K562 (cell line): ENCODE measurements at regions not wholly inside any gene's neighbourhood (a gene's known extent, or its start where the extent isn't known, plus 50 kb on each side); places are given as distances from the start of the nearest gene placed in this dataset.

ENCODE experiments used
- ATAC-seq: fragments of 200-7000 bp; cut with Tn5 transposase; 3 replicates; pipeline ENCODE4 v1.9.1; 2020; ENCODE audit warnings: moderate library complexity
- BruUV-seq: library from RNA; stranded (reverse); fragments of 400-500 nt; replicated peaks from 2 replicates; lab custom pipeline; 2021; lab: Mats Ljungman, UMichigan
- CTCF ChIA-PET: fragments of 300-600 bp; formaldehyde crosslinking; extraction: SDS; loops from one replicate; lab custom pipeline; 2021; ENCODE audit warnings: low intra/inter-chr PET ratio; lab: Yijun Ruan, JAX
- POLR2A ChIA-PET: fragments of 300-600, 350-650 bp; sonication (Branson Sonifier 250); formaldehyde crosslinking; extraction: SDS; loops from one replicate; lab custom pipeline; 2021; ENCODE audit warnings: antibody characterized with exemption, inconsistent platforms; lab: Yijun Ruan, JAX
- DNase-seq, 4 experiments: peaks; one replicate each; pipeline versions ENCODE4 v3.0.0 to v3.0.0-alpha.2; 2011 to 2018; ENCODE audit warnings: low spot score in 3 of 4, mixed read lengths in 3 of 4; ENCODE audit errors: extremely low read depth in 1 of 4
- FAIRE-seq: peaks from 2 replicates; lab custom pipeline; 2011; peaks lifted over from hg19 to GRCh38; lab: Jason Lieb, UNC
- H2AFZ ChIP-seq: 2 replicates; pipeline ENCODE4 v1.6.0; 2011; ENCODE audit warnings: low read depth, low read length, control low read depth, inconsistent platforms
- H3K27ac ChIP-seq: fragments of 200-600 bp; 3 replicates; pipeline ENCODE4 v1.8.0; 2011; ENCODE audit warnings: low read depth, mild to moderate bottlenecking, control low read depth, inconsistent platforms, low read length, moderate library complexity, mixed read lengths; ENCODE audit errors: extremely low read depth
- H3K27me3 ChIP-seq, 2 experiments: fragments of 300-600 bp in 1 of 2; 2 replicates in 1 of 2; 3 replicates in 1 of 2; pipeline versions ENCODE4 v1.6.0 to v1.8.0; 2011; ENCODE audit warnings: inconsistent platforms in 2 of 2, low read length in 2 of 2, mild to moderate bottlenecking in 1 of 2, mixed read lengths in 1 of 2, moderate library complexity in 1 of 2; ENCODE audit not compliant: control insufficient read depth in 2 of 2, insufficient read depth in 2 of 2
- H3K36me3 ChIP-seq: fragments of 300-600 bp; 3 replicates; pipeline ENCODE4 v1.8.0; 2011; ENCODE audit warnings: mild to moderate bottlenecking, low read length, inconsistent platforms; ENCODE audit not compliant: control insufficient read depth, insufficient read depth
- H3K4me1 ChIP-seq, 2 experiments: fragments of 200-600 bp in 1 of 2; replicated peaks in 1 of 2; 2 replicates in 1 of 2; 3 replicates in 1 of 2; pipeline versions ENCODE4 v1.5.1 to v1.8.0; 2011; ENCODE audit warnings: inconsistent platforms in 2 of 2, low read length in 2 of 2, mild to moderate bottlenecking in 1 of 2, mixed read lengths in 1 of 2, moderate library complexity in 1 of 2; ENCODE audit not compliant: control insufficient read depth in 2 of 2, insufficient read depth in 2 of 2
- H3K4me2 ChIP-seq: 2 replicates; pipeline ENCODE4 v1.6.1; 2011; ENCODE audit warnings: low read length, control low read depth, inconsistent platforms, mixed read lengths; ENCODE audit not compliant: insufficient read depth
- H3K4me3 ChIP-seq: fragments of 200-600 bp; sonication (generic), shearing (Covaris generic); 2 replicates; pipeline ENCODE4 v1.5.1; 2016; ENCODE audit warnings: control low read depth, inconsistent platforms
- H3K79me2 ChIP-seq: fragments of 200-600 bp; 3 replicates; pipeline ENCODE4 v1.8.0; 2011; ENCODE audit warnings: low read length, inconsistent platforms; ENCODE audit not compliant: control insufficient read depth, insufficient read depth
- H3K9ac ChIP-seq, 2 experiments: 2 replicates each; pipeline versions ENCODE4 v1.6.0 to v1.6.1; 2011; ENCODE audit warnings: low read depth in 2 of 2, low read length in 2 of 2, control low read depth in 1 of 2, inconsistent platforms in 1 of 2, mild to moderate bottlenecking in 1 of 2, mixed read lengths in 1 of 2; ENCODE audit not compliant: insufficient read depth in 1 of 2
- H3K9me1 ChIP-seq: one replicate; pipeline ENCODE4 v1.6.0; 2011; ENCODE audit warnings: inconsistent platforms, mild to moderate bottlenecking, low read length, moderate library complexity; ENCODE audit not compliant: control insufficient read depth, insufficient read depth
- H3K9me3 ChIP-seq: replicated peaks from 2 replicates; pipeline ENCODE4 v1.5.1; 2011; ENCODE audit warnings: low read depth, low read length, inconsistent platforms; ENCODE audit not compliant: control insufficient read depth, insufficient read depth
- H4K20me1 ChIP-seq: replicated peaks from 2 replicates; pipeline ENCODE4 v1.6.1; 2011; ENCODE audit warnings: low read length, inconsistent platforms, mixed read lengths; ENCODE audit not compliant: control insufficient read depth, insufficient read depth
- ARID1B ChIP-seq: fragments of 450-650 bp; IDR thresholded peaks from 2 replicates; pipeline ENCODE4 v1.6.1; 2016; ENCODE audit warnings: antibody characterized with exemption, mild to moderate bottlenecking, inconsistent platforms
- BRCA1 ChIP-seq, 2 experiments: fragments of 450-650 bp in 1 of 2; sonication (generic) in 1 of 2; formaldehyde crosslinking in 1 of 2; IDR thresholded peaks; 2 replicates each; pipeline versions ENCODE4 v1.5.0 to v1.6.1; 2017 to 2020; ENCODE audit warnings: mild to moderate bottlenecking in 1 of 2, missing genetic modification reagents in 1 of 2
- CAMTA2 ChIP-seq: fragments of 250-450 bp; sonication (Bioruptor Pico); conservative IDR thresholded peaks from 2 replicates; pipeline ENCODE4 v1.5.1; 2022
- MEIS2 ChIP-seq: fragments of 450-650 bp; IDR thresholded peaks from 2 replicates; pipeline ENCODE4 v1.6.1; 2014; ENCODE audit warnings: mild to moderate bottlenecking; ENCODE audit not compliant: partially characterized antibody
- NFIX ChIP-seq: fragments of 250-450 bp; sonication (Bioruptor Pico); IDR thresholded peaks from 2 replicates; pipeline ENCODE4 v1.4.0; 2020; ENCODE audit warnings: low read depth, mild to moderate bottlenecking, moderate library complexity
- POLR2B ChIP-seq: fragments of 450-650 bp; IDR thresholded peaks from 2 replicates; pipeline ENCODE4 v1.6.1; 2018; ENCODE audit warnings: low read depth; ENCODE audit not compliant: partially characterized antibody
- RBM25 ChIP-seq: fragments of 200-400 bp; formaldehyde crosslinking; IDR thresholded peaks from 2 replicates; pipeline ENCODE4 v1.6.1; 2018; ENCODE audit warnings: low read length, low read depth, moderate library complexity; ENCODE audit not compliant: severe bottlenecking
- ZNF311 ChIP-seq: fragments of 250-450 bp; sonication (Bioruptor Pico); IDR thresholded peaks from 2 replicates; pipeline ENCODE4 v1.4.0; 2020; ENCODE audit warnings: mild to moderate bottlenecking, moderate library complexity
- WGBS: fragments of 100-300 bp; shearing (Covaris generic); methylation state at CpG from one replicate; pipeline ENCODE4 v1.1.6; 2016; ENCODE audit warnings: low coverage, mixed read lengths; ENCODE audit not compliant: insufficient coverage; ENCODE audit errors: missing lambda C conversion rate; 5-methylcytosine and 5-hydroxymethylcytosine counted together
- in situ Hi-C: fragments of 300-500 bp; cut with MboI; formaldehyde crosslinking; loops from 4 replicates; pipeline ENCODE4 v1.15.0; 2018; ENCODE audit warnings: inconsistent platforms, mixed read lengths
- intact Hi-C: fragments of 100-400 bp; cut with micrococcal nuclease; formaldehyde crosslinking; loops from 2 replicates; pipeline ENCODE4 v1.14.2; 2022
- TF ChIP-seq, protein P1 (sequence below), 2 experiments: fragments of 200-800 bp in 1 of 2; sonication (Bioruptor generic) in 1 of 2; sonication (generic) in 1 of 2; formaldehyde crosslinking in 1 of 2; IDR thresholded peaks in 1 of 2; conservative IDR thresholded peaks in 1 of 2; 2 replicates each; pipeline versions ENCODE4 v1.5.0 to v1.6.1; 2016 to 2020; ENCODE audit warnings: missing compliant biosample characterization in 1 of 2, missing genetic modification characterization in 1 of 2, missing genetic modification reagents in 1 of 2
- TF ChIP-seq, protein P2 (sequence below): sonication (generic); formaldehyde crosslinking; IDR thresholded peaks from 2 replicates; pipeline ENCODE4 v1.9.0; 2022; ENCODE audit warnings: mild to moderate bottlenecking, missing genetic modification reagents
- TF ChIP-seq, protein P3 (sequence below): fragments of 450-650 bp; formaldehyde crosslinking; conservative IDR thresholded peaks from 2 replicates; pipeline ENCODE4 v1.4.0; 2022; ENCODE audit warnings: mild to moderate bottlenecking, missing genetic modification characterization
- TF ChIP-seq, protein P4 (sequence below), 2 experiments: fragments of 450-650 bp in 1 of 2; IDR thresholded peaks; 2 replicates each; pipeline ENCODE4 v1.6.1; 2011 to 2017; ENCODE audit warnings: low read depth in 2 of 2, antibody characterized with exemption in 1 of 2, borderline replicate concordance in 1 of 2, low read length in 1 of 2, mild to moderate bottlenecking in 1 of 2, mixed read lengths in 1 of 2; ENCODE audit not compliant: control insufficient read depth in 1 of 2

DNA sequence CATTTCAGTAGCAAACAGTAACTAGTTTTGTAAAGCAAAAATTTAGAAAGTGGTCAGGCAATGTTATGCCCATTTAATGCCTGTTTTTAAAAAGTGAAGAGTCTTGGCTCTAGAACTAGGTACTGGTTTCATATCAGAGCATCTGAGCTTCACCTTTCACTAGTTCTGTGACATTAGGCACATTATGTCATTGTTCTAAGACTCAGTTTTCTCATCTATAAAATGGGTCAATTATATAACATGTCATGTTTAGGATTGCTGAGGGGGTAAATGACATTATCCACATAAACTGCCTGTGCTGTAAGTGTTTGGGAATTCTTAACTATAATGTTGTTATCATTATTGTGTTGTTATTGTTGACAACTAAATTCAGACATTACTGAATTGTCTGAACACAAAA, 235.6 kb upstream of the ZC3H12C start (continued):
- TF ChIP-seq, protein P1, sequence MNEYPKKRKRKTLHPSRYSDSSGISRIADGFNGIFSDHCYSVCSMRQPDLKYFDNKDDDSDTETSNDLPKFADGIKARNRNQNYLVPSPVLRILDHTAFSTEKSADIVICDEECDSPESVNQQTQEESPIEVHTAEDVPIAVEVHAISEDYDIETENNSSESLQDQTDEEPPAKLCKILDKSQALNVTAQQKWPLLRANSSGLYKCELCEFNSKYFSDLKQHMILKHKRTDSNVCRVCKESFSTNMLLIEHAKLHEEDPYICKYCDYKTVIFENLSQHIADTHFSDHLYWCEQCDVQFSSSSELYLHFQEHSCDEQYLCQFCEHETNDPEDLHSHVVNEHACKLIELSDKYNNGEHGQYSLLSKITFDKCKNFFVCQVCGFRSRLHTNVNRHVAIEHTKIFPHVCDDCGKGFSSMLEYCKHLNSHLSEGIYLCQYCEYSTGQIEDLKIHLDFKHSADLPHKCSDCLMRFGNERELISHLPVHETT (CRISPR knock-in tag; conservative IDR thresholded peaks at IDR 0.05 in 1 of 2, IDR thresholded peaks at IDR 0.05 in 1 of 2) = no peak
- peak; percentile 87 for TF ChIP-seq RBM25
- no peak for TF ChIP-seq BRCA1 (IDR thresholded peaks at IDR 0.05)
- TF ChIP-seq BRCA1 (CRISPR knock-in tag; IDR thresholded peaks at IDR 0.05) = no peak

DNA sequence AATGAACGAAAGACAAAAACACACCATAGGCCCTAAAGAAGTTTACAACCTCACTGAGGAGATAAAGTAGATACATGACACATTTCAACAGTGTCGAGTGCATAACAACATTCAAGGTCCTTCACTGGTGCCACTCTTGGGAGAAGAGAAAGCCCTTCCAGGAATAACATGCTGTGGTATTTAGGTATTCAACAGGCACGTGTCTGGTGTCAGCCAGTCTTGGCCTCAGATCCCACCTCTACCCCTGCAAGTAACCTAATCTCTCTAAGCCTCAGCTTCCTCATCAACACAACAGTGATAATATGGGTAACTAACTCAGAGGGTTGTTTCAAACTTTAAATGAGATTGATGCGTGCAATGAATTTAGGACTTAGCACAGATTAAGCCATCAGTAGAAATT, 235.0 kb upstream of the ZC3H12C start:
- peak in 1 of 4 experiments; percentile 6 for DNase-seq
- no peaks in the 10 kb centered on the region for H3K79me2 ChIP-seq
- in situ Hi-C loops = no loop called here
- TF ChIP-seq, protein P2, sequence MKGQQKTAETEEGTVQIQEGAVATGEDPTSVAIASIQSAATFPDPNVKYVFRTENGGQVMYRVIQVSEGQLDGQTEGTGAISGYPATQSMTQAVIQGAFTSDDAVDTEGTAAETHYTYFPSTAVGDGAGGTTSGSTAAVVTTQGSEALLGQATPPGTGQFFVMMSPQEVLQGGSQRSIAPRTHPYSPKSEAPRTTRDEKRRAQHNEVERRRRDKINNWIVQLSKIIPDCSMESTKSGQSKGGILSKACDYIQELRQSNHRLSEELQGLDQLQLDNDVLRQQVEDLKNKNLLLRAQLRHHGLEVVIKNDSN (CRISPR knock-in tag) = 0 out of 2 replicates have a peak, but pooled peaks have one; percentile 14
- no peak for TF ChIP-seq ARID1B
- no peak for TF ChIP-seq CAMTA2
- no peak for TF ChIP-seq POLR2B
- TF ChIP-seq, protein P3, sequence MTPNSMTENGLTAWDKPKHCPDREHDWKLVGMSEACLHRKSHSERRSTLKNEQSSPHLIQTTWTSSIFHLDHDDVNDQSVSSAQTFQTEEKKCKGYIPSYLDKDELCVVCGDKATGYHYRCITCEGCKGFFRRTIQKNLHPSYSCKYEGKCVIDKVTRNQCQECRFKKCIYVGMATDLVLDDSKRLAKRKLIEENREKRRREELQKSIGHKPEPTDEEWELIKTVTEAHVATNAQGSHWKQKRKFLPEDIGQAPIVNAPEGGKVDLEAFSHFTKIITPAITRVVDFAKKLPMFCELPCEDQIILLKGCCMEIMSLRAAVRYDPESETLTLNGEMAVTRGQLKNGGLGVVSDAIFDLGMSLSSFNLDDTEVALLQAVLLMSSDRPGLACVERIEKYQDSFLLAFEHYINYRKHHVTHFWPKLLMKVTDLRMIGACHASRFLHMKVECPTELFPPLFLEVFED (CRISPR knock-in tag) = no peak
- TF ChIP-seq MEIS2 = no peak
- no peak for TF ChIP-seq ZNF311
- TF ChIP-seq, protein P4, sequence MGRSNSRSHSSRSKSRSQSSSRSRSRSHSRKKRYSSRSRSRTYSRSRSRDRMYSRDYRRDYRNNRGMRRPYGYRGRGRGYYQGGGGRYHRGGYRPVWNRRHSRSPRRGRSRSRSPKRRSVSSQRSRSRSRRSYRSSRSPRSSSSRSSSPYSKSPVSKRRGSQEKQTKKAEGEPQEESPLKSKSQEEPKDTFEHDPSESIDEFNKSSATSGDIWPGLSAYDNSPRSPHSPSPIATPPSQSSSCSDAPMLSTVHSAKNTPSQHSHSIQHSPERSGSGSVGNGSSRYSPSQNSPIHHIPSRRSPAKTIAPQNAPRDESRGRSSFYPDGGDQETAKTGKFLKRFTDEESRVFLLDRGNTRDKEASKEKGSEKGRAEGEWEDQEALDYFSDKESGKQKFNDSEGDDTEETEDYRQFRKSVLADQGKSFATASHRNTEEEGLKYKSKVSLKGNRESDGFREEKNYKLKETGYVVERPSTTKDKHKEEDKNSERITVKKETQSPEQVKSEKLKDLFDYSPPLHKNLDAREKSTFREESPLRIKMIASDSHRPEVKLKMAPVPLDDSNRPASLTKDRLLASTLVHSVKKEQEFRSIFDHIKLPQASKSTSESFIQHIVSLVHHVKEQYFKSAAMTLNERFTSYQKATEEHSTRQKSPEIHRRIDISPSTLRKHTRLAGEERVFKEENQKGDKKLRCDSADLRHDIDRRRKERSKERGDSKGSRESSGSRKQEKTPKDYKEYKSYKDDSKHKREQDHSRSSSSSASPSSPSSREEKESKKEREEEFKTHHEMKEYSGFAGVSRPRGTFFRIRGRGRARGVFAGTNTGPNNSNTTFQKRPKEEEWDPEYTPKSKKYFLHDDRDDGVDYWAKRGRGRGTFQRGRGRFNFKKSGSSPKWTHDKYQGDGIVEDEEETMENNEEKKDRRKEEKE (IDR thresholded peaks at IDR 0.05; ENCODE audit: borderline replicate concordance in 1 of 2, control insufficient read depth in 1 of 2, low read depth in 2 of 2, low read length in 1 of 2) = no peak
- no peak for TF ChIP-seq NFIX (CRISPR knock-in tag)
- CTCF ChIA-PET = no interaction called here
- peak overlapping the region; percentile 49; the same call in 1 of the 2 replicates for H2AFZ ChIP-seq
- ATAC-seq = no peak; the same call in 2 of the 3 replicates
- POLR2A ChIA-PET = no interaction called here
- FAIRE-seq = no peak
- peaks cover 0 to 3% of the 10 kb centered on the region in 2 experiments; a peak in 1 of 5 replicates for H3K4me1 ChIP-seq
- H3K4me3 ChIP-seq = no peak overlapping the region
- no peak overlapping the region for H3K9ac ChIP-seq
- BruUV-seq = no TSS peak
- intact Hi-C loops = loop anchor here (5.0 to 10.0 kb wide), 3 partner anchors 237 to 1161 kb away; partner anchors contain the start of gene ZC3H12C
- no peaks in the 10 kb centered on the region for H4K20me1 ChIP-seq
- no peaks in the 10 kb centered on the region for H3K27me3 ChIP-seq
- H3K36me3 ChIP-seq = no peaks in the 10 kb centered on the region
- no peak overlapping the region for H3K4me2 ChIP-seq
- 28% methylated on average over 4 of the region's 4 CpGs for WGBS
- no peaks in the 10 kb centered on the region for H3K9me1 ChIP-seq
- no peak overlapping the region for H3K27ac ChIP-seq
- H3K9me3 ChIP-seq = no peaks in the 10 kb centered on the region; the same call in 1 of the 2 replicates
